RPMI8226 (cell line): ENCODE measurements at regions not wholly inside any gene's neighbourhood (a gene's known extent, or its start where the extent isn't known, plus 50 kb on each side); places are given as distances from the start of the nearest gene placed in this dataset.

Source experiments
- DNase-seq: peaks from one replicate; pipeline ENCODE4 v3.0.0-alpha.2; 2015

- DNase-seq, result no peak
These were observed 130.5 kb downstream of the PSMG1 start for GRCh38 chr21:39052718-39053117.

GRCh38 chr21:39051588-39051949 is 131.7 kb downstream of the PSMG1 start:
- no peak for DNase-seq

DNA sequence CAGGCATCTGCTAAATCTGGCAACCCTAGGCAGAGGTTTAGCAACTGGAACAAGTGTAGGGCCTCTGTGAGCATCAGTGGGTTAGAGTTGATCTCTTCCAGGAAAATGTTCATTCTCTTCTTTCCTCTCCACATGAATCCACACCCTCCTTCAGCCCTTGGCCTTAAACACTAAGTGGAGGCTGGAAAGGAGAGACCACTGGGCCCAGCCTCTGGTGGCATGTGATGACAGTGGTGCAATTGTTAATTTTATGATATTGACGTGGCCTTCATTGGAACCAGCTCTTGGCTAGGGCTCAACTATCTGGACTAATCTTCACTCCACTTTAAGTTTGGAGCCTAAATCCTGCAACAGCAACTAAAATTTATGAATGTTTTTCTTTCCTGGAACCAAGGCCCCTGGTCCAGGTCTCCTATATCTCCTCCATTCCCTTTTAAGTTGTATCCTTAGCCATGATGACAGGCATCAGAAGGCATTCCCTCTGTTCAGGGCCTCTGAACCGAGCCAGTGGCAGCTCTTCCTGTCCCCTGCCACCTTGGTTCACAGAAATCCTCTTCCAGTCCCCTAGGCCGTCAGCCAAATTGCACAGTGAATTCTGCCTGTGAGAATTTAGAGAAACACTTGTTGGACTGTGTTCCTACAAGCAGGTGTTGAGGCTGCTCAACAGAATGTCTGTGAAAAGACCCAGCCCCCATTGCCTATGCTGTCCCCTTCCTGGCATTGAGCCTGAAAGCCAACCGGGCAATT is 132.2 kb downstream of the PSMG1 start:
- peak; percentile 90 for DNase-seq

DNA sequence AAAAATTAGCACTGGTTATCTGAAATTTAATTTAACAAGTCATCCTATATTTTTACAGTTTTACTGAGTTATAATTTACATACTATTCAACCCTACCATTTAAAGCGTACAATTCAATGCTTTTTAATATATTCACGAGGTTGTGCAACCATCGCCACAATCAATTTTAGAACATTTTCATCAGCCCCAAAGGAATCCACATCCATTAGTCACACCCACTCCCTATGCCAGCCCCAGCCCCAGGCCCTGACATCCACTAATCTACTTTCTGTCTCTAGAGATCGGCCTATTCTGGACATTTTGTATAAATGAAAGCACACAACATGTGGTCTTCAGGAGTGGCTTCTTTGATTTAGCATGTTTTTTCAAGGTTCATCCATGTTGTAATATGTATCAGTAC is 134.7 kb downstream of the PSMG1 start:
- DNase-seq, result no peak

DNA sequence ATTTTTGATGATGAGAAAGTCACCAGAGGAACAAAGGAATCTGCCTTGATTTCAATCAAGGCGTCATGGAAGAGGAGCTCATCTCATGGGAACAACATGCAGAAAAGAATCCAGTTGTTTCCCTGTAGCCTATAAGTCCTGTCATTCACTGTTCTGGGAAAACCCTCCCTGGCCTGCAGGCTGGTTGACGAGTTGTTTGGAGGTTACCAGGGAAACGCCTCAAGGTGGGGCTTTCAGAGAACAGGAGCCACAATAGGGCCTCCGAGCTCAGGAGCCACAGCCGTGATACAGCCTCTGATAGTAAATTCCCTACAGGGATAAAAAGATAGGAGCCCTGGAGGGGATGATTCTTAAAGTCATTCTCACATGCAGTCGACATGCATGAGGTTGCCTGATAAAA is 135.2 kb downstream of the PSMG1 start:
- no peak for DNase-seq

DNA sequence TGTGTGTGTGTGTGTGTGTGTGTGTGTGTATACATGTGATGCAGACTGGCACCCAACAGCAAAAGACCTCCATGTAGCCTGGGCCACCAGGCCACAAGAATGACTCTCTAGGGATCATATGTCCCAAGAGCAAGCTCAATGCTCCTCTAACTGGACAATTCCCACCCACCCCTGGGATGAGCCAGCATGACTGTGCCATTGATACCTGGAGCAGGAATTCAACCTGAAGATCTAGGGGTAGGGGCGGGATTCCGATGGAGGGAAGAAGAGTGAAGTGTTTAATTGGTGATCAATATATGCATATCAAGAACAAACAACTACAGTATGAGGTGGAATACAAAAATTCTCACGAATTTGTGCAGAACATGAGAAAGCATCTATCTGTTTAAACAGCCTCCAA is 136.2 kb downstream of the PSMG1 start:
- DNase-seq, result no peak

GRCh38 chr21:39046236-39046916 is 136.9 kb downstream of the PSMG1 start:
- no peak for DNase-seq

DNA sequence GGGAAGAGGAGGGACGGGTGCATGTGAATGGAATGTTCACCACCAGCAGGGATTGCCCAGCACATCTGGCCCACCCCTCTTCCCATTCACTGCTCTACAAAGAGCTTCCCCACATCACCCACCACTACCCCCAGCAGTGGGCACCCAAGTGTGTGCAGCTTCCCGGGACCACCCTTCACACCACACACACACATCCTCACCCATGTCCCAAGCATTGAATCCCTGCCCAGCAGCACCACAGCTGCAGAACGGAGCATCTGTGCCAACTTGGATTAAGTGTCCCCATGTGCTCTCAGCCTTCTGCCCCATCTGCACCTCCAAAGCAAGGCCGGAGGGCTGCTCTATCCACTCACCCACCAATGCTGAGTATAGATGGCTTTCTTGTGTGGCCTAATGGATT is 141.4 kb downstream of the PSMG1 start:
- no peak for DNase-seq

DNA sequence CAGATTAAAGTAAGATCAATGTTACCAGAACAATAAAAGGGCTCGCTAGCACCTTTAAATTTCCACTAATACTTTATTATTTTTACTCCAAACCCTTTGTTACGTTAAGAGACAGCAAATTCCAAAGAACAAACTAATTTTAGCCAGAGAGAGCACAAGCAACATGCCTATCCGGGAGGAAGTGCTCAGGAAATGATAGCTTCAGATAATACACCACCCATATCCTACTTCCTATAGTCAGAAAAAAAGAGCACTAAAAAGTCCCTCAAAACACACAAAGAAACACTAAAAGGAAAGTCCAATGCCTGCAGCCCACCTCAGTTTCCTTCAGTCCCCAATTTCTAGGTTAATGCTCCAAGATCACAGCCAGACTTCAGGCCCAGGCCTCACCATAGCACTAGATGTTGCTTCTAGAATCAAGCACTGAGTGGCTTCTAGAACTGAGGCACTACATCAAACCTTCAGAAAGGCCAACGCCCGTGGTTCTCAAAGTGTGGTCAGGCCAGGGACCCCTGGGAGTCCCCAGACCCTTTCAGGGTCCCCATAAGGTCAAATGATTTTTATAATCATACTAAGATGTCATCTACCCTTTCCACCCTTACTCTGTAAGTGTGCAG is 142.6 kb downstream of the PSMG1 start:
- no peak for DNase-seq

- DNase-seq, result no peak
These were observed 145.3 kb downstream of the PSMG1 start for GRCh38 chr21:39037807-39038405.

GRCh38 chr21:39036581-39036980 is 146.7 kb downstream of the PSMG1 start:
- DNase-seq, result no peak

- no peak for DNase-seq
These were observed 148.4 kb downstream of the PSMG1 start for GRCh38 chr21:39034590-39035536.

DNA sequence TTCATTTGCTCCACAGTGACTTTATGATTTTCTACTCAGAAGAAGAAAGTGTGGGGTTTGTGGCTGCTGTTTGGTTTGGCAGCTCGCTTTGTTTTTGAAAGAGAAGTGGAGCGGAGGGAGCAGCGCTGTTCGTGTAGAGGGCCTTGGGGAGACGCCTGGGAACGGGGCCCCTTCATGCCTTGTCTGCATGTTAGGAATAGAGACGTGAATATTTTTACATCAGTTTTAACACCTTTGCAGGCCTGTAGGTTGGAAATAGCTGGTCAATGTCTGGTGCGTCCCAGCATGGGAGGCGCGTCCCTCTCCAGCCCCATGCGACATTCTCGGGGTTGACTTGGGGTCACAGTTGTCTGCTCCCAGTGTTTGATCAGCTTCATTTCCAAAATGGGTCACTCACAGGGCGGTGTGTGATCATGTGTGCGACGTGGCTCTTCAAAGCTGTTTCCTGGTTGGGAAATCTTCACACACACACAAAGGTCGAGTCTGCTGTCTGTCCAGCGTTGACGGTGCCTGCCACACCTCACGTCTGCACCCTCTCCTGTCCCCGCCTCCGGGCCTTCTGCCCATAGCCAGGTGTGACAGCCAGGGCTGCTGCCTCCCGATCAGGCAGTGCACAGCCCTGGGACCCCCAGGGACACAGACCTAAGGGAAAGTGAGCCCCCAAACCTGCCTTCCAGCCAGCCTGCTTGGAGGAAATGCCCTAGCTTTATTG is 149.2 kb downstream of the PSMG1 start:
- peak; percentile 51 for DNase-seq

- DNase-seq, result no peak
These were observed 153.1 kb downstream of the PSMG1 start for GRCh38 chr21:39029900-39030884.

- DNase-seq, result no peak
These were observed 154.0 kb downstream of the PSMG1 start for GRCh38 chr21:39029086-39029755.

GRCh38 chr21:39025198-39025597 is 158.1 kb downstream of the PSMG1 start:
- no peak for DNase-seq

DNA sequence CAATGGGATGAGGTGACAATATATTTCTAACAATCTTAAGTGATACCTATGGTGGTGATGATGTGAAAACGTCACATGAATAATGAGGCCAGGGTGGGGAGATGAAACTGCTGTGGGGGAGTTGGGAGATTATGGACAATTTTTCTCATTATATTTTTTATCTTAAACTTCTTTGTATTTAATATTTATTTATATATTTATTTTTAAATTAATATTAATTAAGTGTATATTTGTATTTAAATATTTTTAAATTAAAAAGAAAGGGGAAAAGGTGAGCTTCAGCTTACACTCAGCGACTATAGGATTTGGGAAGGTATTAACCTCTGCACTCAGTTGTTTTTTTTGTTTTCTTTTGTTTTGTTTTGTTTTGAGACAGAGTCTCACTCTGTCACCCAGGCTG is 158.7 kb downstream of the PSMG1 start:
- DNase-seq, result no peak

DNA sequence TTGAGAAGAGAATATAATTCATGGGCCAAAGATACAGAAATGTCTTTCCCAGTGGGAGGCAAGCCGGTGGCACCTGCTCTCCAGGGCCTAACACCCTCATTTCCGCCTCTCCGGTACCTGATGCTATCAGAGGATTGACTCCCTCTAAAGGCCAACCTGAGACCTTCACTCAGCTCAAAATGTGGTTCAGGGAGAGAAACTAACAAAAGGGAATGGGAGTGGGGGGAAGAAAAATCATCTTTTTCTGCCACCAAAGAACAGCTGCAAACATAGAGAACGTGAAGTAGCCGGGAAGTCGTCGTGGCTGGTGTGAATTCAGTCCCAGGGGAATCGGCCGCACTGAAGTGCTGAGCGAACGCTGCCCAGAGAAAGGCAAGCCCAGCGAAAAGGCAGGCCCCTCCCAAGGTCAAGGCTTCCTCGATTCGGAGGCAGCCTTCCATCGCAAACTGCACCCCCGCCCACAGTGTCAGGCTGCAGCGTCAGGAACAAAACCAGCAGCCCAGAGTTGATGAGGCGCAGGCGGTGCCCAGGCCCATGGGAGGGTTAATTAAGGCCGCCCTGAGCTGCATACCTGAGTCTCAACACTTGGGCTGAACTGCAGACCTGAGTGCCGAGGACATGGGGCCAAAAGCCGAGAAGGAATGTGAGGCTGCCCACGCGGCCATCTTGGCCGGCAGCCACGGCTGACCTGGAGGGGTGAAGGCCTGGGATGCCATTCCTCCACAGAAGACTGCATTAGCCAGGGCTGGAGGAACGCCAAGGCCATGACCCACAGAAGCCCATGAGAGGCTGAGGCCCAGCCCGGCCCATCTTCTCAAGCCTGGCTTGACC is 160.2 kb downstream of the PSMG1 start:
- no peak for DNase-seq

GRCh38 chr21:39022466-39022862 is 160.8 kb downstream of the PSMG1 start:
- DNase-seq, result peak; percentile 67
